GM23338 (cell line): ENCODE measurements at regions not wholly inside any gene's neighbourhood (a gene's known extent, or its start where the extent isn't known, plus 50 kb on each side); places are given as distances from the start of the nearest gene placed in this dataset.
A peak's percentile ranks its signal among the peaks of the same experiment; 100 is the strongest.

ENCODE experiments used
- ATAC-seq: fragments of 200-7000 bp; cut with Tn5 transposase; 3 replicates; pipeline ENCODE4 v1.9.1; 2020
- DNase-seq: peaks from one replicate; pipeline ENCODE4 v3.0.0-alpha.2; 2015; ENCODE audit warnings: low spot score
- H2AFZ ChIP-seq: fragments of 200-600 bp; sonication (generic); 2 replicates; pipeline ENCODE4 v1.8.0; 2016; ENCODE audit warnings: antibody characterized with exemption, mild to moderate bottlenecking, moderate library complexity
- H3F3A ChIP-seq: fragments of 200-600 bp; sonication (generic); replicated peaks from 2 replicates; pipeline ENCODE4 v1.8.0; 2017; ENCODE audit warnings: antibody characterized with exemption, mixed run types, low read depth
- H3K27ac ChIP-seq: fragments of 200-600 bp; sonication (generic); 2 replicates; pipeline ENCODE4 v1.6.1; 2016; ENCODE audit warnings: low read depth
- H3K27me3 ChIP-seq: fragments of 200-600 bp; sonication (generic); 2 replicates; pipeline ENCODE4 v1.8.0; 2016; ENCODE audit warnings: mild to moderate bottlenecking, mixed run types, moderate library complexity; ENCODE audit not compliant: insufficient read depth
- H3K36me3 ChIP-seq: fragments of 200-600 bp; sonication (generic); 2 replicates; pipeline ENCODE4 v1.8.0; 2016; ENCODE audit warnings: mild to moderate bottlenecking; ENCODE audit not compliant: insufficient read depth
- H3K4me1 ChIP-seq: fragments of 200-600 bp; sonication (generic); 2 replicates; pipeline ENCODE4 v1.8.0; 2016; ENCODE audit warnings: mild to moderate bottlenecking, moderate library complexity; ENCODE audit not compliant: insufficient read depth
- H3K4me2 ChIP-seq: fragments of 200-600 bp; sonication (generic); 2 replicates; pipeline ENCODE4 v1.7.1; 2017; ENCODE audit warnings: mixed run types
- H3K4me3 ChIP-seq: fragments of 200-600 bp; sonication (generic); 2 replicates; pipeline ENCODE4 v1.6.1; 2016; ENCODE audit warnings: mixed run types
- H3K79me2 ChIP-seq: fragments of 200-600 bp; sonication (generic); replicated peaks from 2 replicates; pipeline ENCODE4 v1.8.0; 2017; ENCODE audit warnings: mild to moderate bottlenecking; ENCODE audit not compliant: insufficient read depth
- H3K9me2 ChIP-seq: fragments of 200-600 bp; sonication (generic); 2 replicates; pipeline ENCODE4 v1.8.0; 2017; ENCODE audit not compliant: insufficient read depth
- H4K20me1 ChIP-seq: fragments of 200-600 bp; sonication (generic); replicated peaks from 2 replicates; pipeline ENCODE4 v1.8.0; 2017; ENCODE audit warnings: mild to moderate bottlenecking; ENCODE audit not compliant: insufficient read depth
- H3K27ac Mint-ChIP-seq: 2 replicates; pipeline ENCODE4 v1.8.0; 2020; ENCODE audit warnings: inconsistent platforms, mild to moderate bottlenecking, moderate library complexity, mixed read lengths
- H3K27me3 Mint-ChIP-seq: 3 replicates; pipeline ENCODE4 v1.8.0; 2022; ENCODE audit warnings: low read depth, mild to moderate bottlenecking, moderate library complexity, mixed read lengths, inconsistent platforms; ENCODE audit not compliant: insufficient read depth, poor library complexity
- H3K36me3 Mint-ChIP-seq: 3 replicates; pipeline ENCODE4 v1.8.0; 2021; ENCODE audit warnings: low read depth, mild to moderate bottlenecking, inconsistent platforms, moderate library complexity, mixed read lengths
- H3K4me1 Mint-ChIP-seq: 3 replicates; pipeline ENCODE4 v1.8.0; 2020; ENCODE audit warnings: mild to moderate bottlenecking, inconsistent platforms, mixed read lengths
- H3K4me3 Mint-ChIP-seq: 3 replicates; pipeline ENCODE4 v1.8.0; 2021; ENCODE audit warnings: moderate library complexity, mild to moderate bottlenecking, inconsistent platforms, mixed read lengths
- H3K9me3 Mint-ChIP-seq: 3 replicates; pipeline ENCODE4 v1.8.0; 2020; ENCODE audit warnings: moderate library complexity, mild to moderate bottlenecking, inconsistent platforms, mixed read lengths
- CREB1 ChIP-seq: fragments of 250-450 bp; sonication (Bioruptor Pico); IDR thresholded peaks from 2 replicates; pipeline ENCODE4 v1.5.0; 2020; ENCODE audit warnings: low read depth, mild to moderate bottlenecking, moderate library complexity
- CTCF ChIP-seq, 2 experiments: fragments of 200-600 bp in 1 of 2; sonication (generic) in 1 of 2; conservative IDR thresholded peaks; 2 replicates each; pipeline versions ENCODE4 v1.5.1 to v1.6.1; 2016 to 2017; ENCODE audit warnings: antibody characterized with exemption in 2 of 2, low read depth in 2 of 2, mild to moderate bottlenecking in 2 of 2, moderate library complexity in 1 of 2
- EZH2phosphoT487 ChIP-seq: fragments of 200-600 bp; sonication (generic); IDR thresholded peaks from one replicate; pipeline ENCODE4 v1.8.1; 2018; ENCODE audit warnings: antibody characterized with exemption; ENCODE audit not compliant: unreplicated experiment
- POLR2AphosphoS5 ChIP-seq: IDR thresholded peaks from 2 replicates; pipeline ENCODE4 v1.6.1; 2016; ENCODE audit warnings: antibody characterized with exemption, low read depth
- REST ChIP-seq: IDR thresholded peaks from one replicate; pipeline ENCODE4 v1.6.1; 2018; ENCODE audit warnings: antibody characterized with exemption; ENCODE audit not compliant: unreplicated experiment
- STAT1 ChIP-seq: IDR thresholded peaks from one replicate; pipeline ENCODE4 v1.6.1; 2016; ENCODE audit warnings: antibody characterized with exemption; ENCODE audit not compliant: unreplicated experiment
- ZNF462 ChIP-seq: fragments of 250-450 bp; sonication (Bioruptor Pico); IDR thresholded peaks from 2 replicates; pipeline ENCODE4 v1.5.0; 2020; ENCODE audit warnings: mild to moderate bottlenecking, moderate library complexity

GRCh38 chr3:3708769-3709115 lies 90.5 kb upstream of the LRRN1 start (continued):
- no peak for TF ChIP-seq ZNF462 (CRISPR knock-in tag)
- TF ChIP-seq CTCF (conservative IDR thresholded peaks at IDR 0.05; ENCODE audit: low read depth in 2 of 2): no peak

GRCh38 chr3:3707858-3708768 lies 91.1 kb upstream of the LRRN1 start:
- peaks cover 79% of the 10 kb centered on the region for H3K9me3 Mint-ChIP-seq
- peak overlapping the region; percentile 20; the same call in 1 of the 2 replicates for H3K4me3 ChIP-seq
- no peaks in the 10 kb centered on the region for H3K36me3 ChIP-seq
- peaks cover 4% of the 10 kb centered on the region; the same call in 1 of the 3 replicates for H3K36me3 Mint-ChIP-seq
- peak overlapping the region; percentile 44 for H3K4me2 ChIP-seq
- peaks cover 3% of the 10 kb centered on the region for H3K27me3 Mint-ChIP-seq
- H3K27ac ChIP-seq: peak overlapping the region; percentile 1; the same call in 1 of the 2 replicates
- H3K4me3 Mint-ChIP-seq: peak overlapping the region; percentile 21; the same call in 1 of the 3 replicates
- H3K9me2 ChIP-seq: no peaks in the 10 kb centered on the region
- TF ChIP-seq CREB1 (CRISPR knock-in tag) (no peak), CTCF (conservative IDR thresholded peaks at IDR 0.05; ENCODE audit: low read depth in 2 of 2) (no peak), EZH2phosphoT487 (no peak), STAT1 (no peak), REST (no peak), POLR2AphosphoS5 (no peak)
- DNase-seq: peak; percentile 37
- H3F3A ChIP-seq: no peaks in the 10 kb centered on the region
- no peaks in the 10 kb centered on the region for H4K20me1 ChIP-seq
- H3K4me1 Mint-ChIP-seq: peaks cover 18% of the 10 kb centered on the region; the same call in 2 of the 3 replicates
- peak; percentile 76 for ATAC-seq
- H3K79me2 ChIP-seq: no peaks in the 10 kb centered on the region
- peaks cover 34% of the 10 kb centered on the region for H3K4me1 ChIP-seq
- H3K27me3 ChIP-seq: no peaks in the 10 kb centered on the region
- no peak overlapping the region for H3K27ac Mint-ChIP-seq
- peak overlapping the region; percentile 8; the same call in 1 of the 2 replicates for H2AFZ ChIP-seq
